Smooth muscle cell (in vitro differentiated cells): ENCODE measurements at regions not wholly inside any gene's neighbourhood (a gene's known extent, or its start where the extent isn't known, plus 50 kb on each side); places are given as distances from the start of the nearest gene placed in this dataset.

Experiments
- DNase-seq: peaks from one replicate; lab custom pipeline; 2025; ENCODE audit not compliant: unreplicated experiment; lab: John Stamatoyannopoulos, UW
- H2AFZ ChIP-seq: fragments of 200-600 bp; sonication (generic); 2 replicates; pipeline ENCODE4 v1.6.0; 2016; ENCODE audit warnings: antibody characterized with exemption, low read depth, mild to moderate bottlenecking
- H3F3A ChIP-seq: fragments of 200-600 bp; sonication (generic); 2 replicates; pipeline ENCODE4 v1.6.0; 2017; ENCODE audit warnings: antibody characterized with exemption, low read depth
- H3K27ac ChIP-seq: fragments of 200-600 bp; sonication (generic); 2 replicates; pipeline ENCODE4 v1.5.1; 2016; ENCODE audit warnings: low read depth, mild to moderate bottlenecking
- H3K27me3 ChIP-seq: fragments of 200-600 bp; sonication (generic); 2 replicates; pipeline ENCODE4 v1.6.1; 2016; ENCODE audit warnings: low read depth, mild to moderate bottlenecking
- H3K36me3 ChIP-seq: fragments of 200-600 bp; sonication (generic); 2 replicates; pipeline ENCODE4 v1.5.1; 2016; ENCODE audit warnings: low read depth
- H3K4me1 ChIP-seq: fragments of 200-600 bp; sonication (generic); 2 replicates; pipeline ENCODE4 v1.5.1; 2016; ENCODE audit warnings: low read depth
- H3K4me2 ChIP-seq: fragments of 200-600 bp; sonication (generic); 2 replicates; pipeline ENCODE4 v1.6.0; 2016; ENCODE audit warnings: mild to moderate bottlenecking
- H3K4me3 ChIP-seq: fragments of 200-600 bp; sonication (generic); 2 replicates; pipeline ENCODE4 v1.5.1; 2016; ENCODE audit warnings: mild to moderate bottlenecking
- H3K79me2 ChIP-seq: fragments of 200-600 bp; sonication (generic); 2 replicates; pipeline ENCODE4 v1.6.0; 2016; ENCODE audit warnings: low read depth, mild to moderate bottlenecking
- H3K9ac ChIP-seq: fragments of 200-600 bp; sonication (generic); 2 replicates; pipeline ENCODE4 v1.6.0; 2016; ENCODE audit warnings: low read depth
- H3K9me3 ChIP-seq: fragments of 200-600 bp; sonication (generic); replicated peaks from 2 replicates; pipeline ENCODE4 v1.5.1; 2016; ENCODE audit warnings: low read depth
- H4K20me1 ChIP-seq: fragments of 200-600 bp; sonication (generic); 2 replicates; pipeline ENCODE4 v1.6.0; 2016; ENCODE audit warnings: low read depth
- CTCF ChIP-seq: fragments of 200-600 bp; sonication (generic); IDR thresholded peaks from 2 replicates; pipeline ENCODE4 v1.5.1; 2017; ENCODE audit warnings: borderline replicate concordance, mild to moderate bottlenecking, antibody characterized with exemption; ENCODE audit not compliant: insufficient read depth, poor library complexity, severe bottlenecking
- WGBS: methylation state at CpG from one replicate; pipeline ENCODE4 v1.1.7; 2016; ENCODE audit warnings: low lambda C conversion rate; 5-methylcytosine and 5-hydroxymethylcytosine counted together

GRCh38 chr9:79135681-79136415 is 435.9 kb upstream of the TLE4 start:
- Histone ChIP-seq H3F3A (no peaks in the 10 kb centered on the region), H3K4me2 (no peak overlapping the region), H3K27me3 (no peaks in the 10 kb centered on the region), H3K36me3 (no peaks in the 10 kb centered on the region), H3K79me2 (no peaks in the 10 kb centered on the region), H3K9ac (no peak overlapping the region), H2AFZ (no peak overlapping the region), H4K20me1 (no peaks in the 10 kb centered on the region), H3K4me1 (peaks cover 4% of the 10 kb centered on the region), H3K27ac (no peak overlapping the region), H3K9me3 (no peaks in the 10 kb centered on the region), H3K4me3 (no peak overlapping the region)
- no peak for DNase-seq
- no peak for TF ChIP-seq CTCF
- WGBS: 85% methylated on average over 5 of the region's 5 CpGs

- no peaks in the 10 kb centered on the region for H3K9me3 ChIP-seq
- no peaks in the 10 kb centered on the region for H3F3A ChIP-seq
- H3K9ac ChIP-seq: no peak overlapping the region
- no peaks in the 10 kb centered on the region for H3K36me3 ChIP-seq
- TF ChIP-seq CTCF: no peak
- no peak overlapping the region for H3K27ac ChIP-seq
- 54% methylated on average over 1 of the region's 1 CpG for WGBS
- no peaks in the 10 kb centered on the region for H3K79me2 ChIP-seq
- H4K20me1 ChIP-seq: no peaks in the 10 kb centered on the region
- no peak for DNase-seq
- H3K4me3 ChIP-seq: no peak overlapping the region
- no peaks in the 10 kb centered on the region for H3K4me1 ChIP-seq
- no peaks in the 10 kb centered on the region for H3K27me3 ChIP-seq
- no peak overlapping the region for H2AFZ ChIP-seq
- no peak overlapping the region for H3K4me2 ChIP-seq
Observed at GRCh38 chr9:79140751-79141150, 431.0 kb upstream of the TLE4 start.

GRCh38 chr9:79143211-79143610 is 428.6 kb upstream of the TLE4 start:
- Histone ChIP-seq H3K9ac (no peak overlapping the region), H3K36me3 (no peaks in the 10 kb centered on the region), H3K4me2 (no peak overlapping the region), H3K4me3 (no peak overlapping the region), H3K27me3 (no peaks in the 10 kb centered on the region), H3K79me2 (no peaks in the 10 kb centered on the region), H3K4me1 (no peaks in the 10 kb centered on the region), H3K9me3 (no peaks in the 10 kb centered on the region), H4K20me1 (no peaks in the 10 kb centered on the region), H3F3A (no peaks in the 10 kb centered on the region), H2AFZ (no peak overlapping the region), H3K27ac (no peak overlapping the region)
- TF ChIP-seq CTCF: no peak
- no peak for DNase-seq

GRCh38 chr9:79145442-79145841 is 426.3 kb upstream of the TLE4 start:
- no peaks in the 10 kb centered on the region for H3K4me1 ChIP-seq
- H3K79me2 ChIP-seq: no peaks in the 10 kb centered on the region

More at GRCh38 chr9:79145442-79145841, 426.3 kb upstream of the TLE4 start:
- H3K9me3 ChIP-seq: no peaks in the 10 kb centered on the region
- 91% methylated on average over 6 of the region's 6 CpGs for WGBS
- H3K9ac ChIP-seq: no peak overlapping the region
- no peak overlapping the region for H3K4me3 ChIP-seq
- TF ChIP-seq CTCF: no peak
- no peaks in the 10 kb centered on the region for H4K20me1 ChIP-seq
- no peaks in the 10 kb centered on the region for H3K36me3 ChIP-seq
- H3K27ac ChIP-seq: no peak overlapping the region
- no peaks in the 10 kb centered on the region for H3F3A ChIP-seq
- H3K4me2 ChIP-seq: no peak overlapping the region
- no peak overlapping the region for H2AFZ ChIP-seq
- no peak for DNase-seq
- H3K27me3 ChIP-seq: no peaks in the 10 kb centered on the region
